Endodermal cell (in vitro differentiated cells): ENCODE measurements at regions not wholly inside any gene's neighbourhood (a gene's known extent, or its start where the extent isn't known, plus 50 kb on each side); places are given as distances from the start of the nearest gene placed in this dataset.

Source experiments
- DNase-seq: peaks from one replicate; pipeline ENCODE4 v3.0.0-alpha.2; 2017
- H3K27ac ChIP-seq: 2 replicates; pipeline ENCODE4 v1.5.1; 2013; ENCODE audit warnings: mild to moderate bottlenecking, low read depth, low read length, moderate library complexity
- H3K27me3 ChIP-seq: 2 replicates; pipeline ENCODE4 v1.6.1; 2013; ENCODE audit warnings: mild to moderate bottlenecking, low read length, moderate library complexity; ENCODE audit not compliant: insufficient read depth, control insufficient read depth, poor library complexity, severe bottlenecking
- H3K36me3 ChIP-seq: 2 replicates; pipeline ENCODE4 v1.7.0; 2013; ENCODE audit warnings: mild to moderate bottlenecking, low read length, moderate library complexity; ENCODE audit not compliant: control insufficient read depth, insufficient read depth
- H3K4me1 ChIP-seq: one replicate; pipeline ENCODE4 v1.7.0; 2013; ENCODE audit warnings: low read length; ENCODE audit not compliant: control insufficient read depth, insufficient read depth
- H3K4me3 ChIP-seq: 2 replicates; pipeline ENCODE4 v1.5.1; 2013; ENCODE audit warnings: mild to moderate bottlenecking, low read length, moderate library complexity
- H3K9ac ChIP-seq: 2 replicates; pipeline ENCODE4 v1.6.1; 2013; ENCODE audit warnings: mild to moderate bottlenecking, low read length, moderate library complexity; ENCODE audit not compliant: poor library complexity, severe bottlenecking; ENCODE audit errors: extremely low read depth
- H3K9me3 ChIP-seq: 2 replicates; pipeline ENCODE4 v1.6.1; 2013; ENCODE audit warnings: mild to moderate bottlenecking, low read length, moderate library complexity; ENCODE audit not compliant: control insufficient read depth
- H3K27ac Mint-ChIP-seq: 2 replicates; pipeline ENCODE4 v1.8.0; 2020; ENCODE audit warnings: mixed read lengths
- H3K27me3 Mint-ChIP-seq: 2 replicates; pipeline ENCODE4 v1.8.0; 2021; ENCODE audit warnings: mild to moderate bottlenecking, mixed read lengths; ENCODE audit not compliant: insufficient read depth
- H3K36me3 Mint-ChIP-seq: 2 replicates; pipeline ENCODE4 v1.8.0; 2020; ENCODE audit warnings: low read depth, mixed read lengths
- H3K4me1 Mint-ChIP-seq: 2 replicates; pipeline ENCODE4 v1.8.0; 2020; ENCODE audit warnings: mixed read lengths
- H3K4me3 Mint-ChIP-seq: 2 replicates; pipeline ENCODE4 v1.8.0; 2020; ENCODE audit warnings: mild to moderate bottlenecking, moderate library complexity, mixed read lengths
- H3K9me3 Mint-ChIP-seq: 2 replicates; pipeline ENCODE4 v1.8.0; 2020; ENCODE audit warnings: mild to moderate bottlenecking, mixed read lengths
- CTCF ChIP-seq: fragments of 200-600 bp; sonication (generic); conservative IDR thresholded peaks from 2 replicates; pipeline ENCODE4 v1.5.0; 2021; ENCODE audit warnings: antibody characterized with exemption, mild to moderate bottlenecking
- WGBS, 2 experiments: methylation state at CpG; one replicate each; pipeline versions ENCODE4 v1.1.5 to v1.1.7; 2013; ENCODE audit warnings: missing lambda C conversion rate in 2 of 2, mixed read lengths in 1 of 2; ENCODE audit not compliant: insufficient coverage in 1 of 2, insufficient read length in 1 of 2; 5-methylcytosine and 5-hydroxymethylcytosine counted together

GRCh38 chr6:164121527-164121926 lies 707.0 kb downstream of the QKI start:
- Mint-ChIP-seq H3K36me3 (no peaks in the 10 kb centered on the region), H3K4me1 (peaks cover 9% of the 10 kb centered on the region), H3K4me3 (no peak overlapping the region), H3K9me3 (no peaks in the 10 kb centered on the region), H3K27me3 (peaks cover 50% of the 10 kb centered on the region), H3K27ac (no peak overlapping the region)
- H3K9me3 ChIP-seq, result no peaks in the 10 kb centered on the region
- H3K36me3 ChIP-seq, result no peaks in the 10 kb centered on the region
- no peak overlapping the region for H3K27ac ChIP-seq
- H3K9ac ChIP-seq, result no peak overlapping the region
- peaks cover 3% of the 10 kb centered on the region for H3K4me1 ChIP-seq
- H3K27me3 ChIP-seq, result peaks cover 40% of the 10 kb centered on the region
- DNase-seq, result no peak
- TF ChIP-seq CTCF, result no peak
- 78 to 93% methylated on average over 3 to 6 of the region's 6 CpGs for WGBS, 2 experiments
- no peak overlapping the region for H3K4me3 ChIP-seq

- DNase-seq, result no peak
These were observed 700.1 kb downstream of the QKI start for GRCh38 chr6:164114651-164115050.

GRCh38 chr6:164114051-164114450 lies 699.5 kb downstream of the QKI start:
- no peak overlapping the region for H3K27ac Mint-ChIP-seq
- Histone ChIP-seq H3K27ac (no peak overlapping the region), H3K36me3 (no peaks in the 10 kb centered on the region), H3K4me1 (peaks cover 3% of the 10 kb centered on the region), H3K9me3 (peaks cover 11% of the 10 kb centered on the region), H3K9ac (no peak overlapping the region), H3K27me3 (peaks cover 44% of the 10 kb centered on the region), H3K4me3 (no peak overlapping the region)
- WGBS, 2 experiments, result 95 to 100% methylated on average over 1 to 4 of the region's 4 CpGs
- no peak for TF ChIP-seq CTCF
- H3K4me3 Mint-ChIP-seq, result no peak overlapping the region
- H3K4me1 Mint-ChIP-seq, result peaks cover 13% of the 10 kb centered on the region
- peaks cover 6% of the 10 kb centered on the region for H3K9me3 Mint-ChIP-seq
- H3K36me3 Mint-ChIP-seq, result no peaks in the 10 kb centered on the region
- no peak for DNase-seq
- peaks cover 80% of the 10 kb centered on the region for H3K27me3 Mint-ChIP-seq

More at GRCh38 chr6:164114651-164115050, 700.1 kb downstream of the QKI start:
- Mint-ChIP-seq H3K4me3 (no peak overlapping the region), H3K27ac (no peak overlapping the region), H3K27me3 (peaks cover 80% of the 10 kb centered on the region), H3K4me1 (peaks cover 13% of the 10 kb centered on the region), H3K9me3 (peaks cover 6% of the 10 kb centered on the region), H3K36me3 (no peaks in the 10 kb centered on the region)
- peaks cover 3% of the 10 kb centered on the region for H3K4me1 ChIP-seq
- WGBS, 2 experiments, result 73 to 87% methylated on average over 2 to 5 of the region's 5 CpGs
- peaks cover 49% of the 10 kb centered on the region for H3K27me3 ChIP-seq
- H3K36me3 ChIP-seq, result no peaks in the 10 kb centered on the region
- H3K4me3 ChIP-seq, result no peak overlapping the region
- H3K27ac ChIP-seq, result no peak overlapping the region
- H3K9me3 ChIP-seq, result peaks cover 11% of the 10 kb centered on the region
- no peak overlapping the region for H3K9ac ChIP-seq
- TF ChIP-seq CTCF, result no peak
